ENCODE measurements at regions not wholly inside any gene's neighbourhood (a gene's known extent, or its start where the extent isn't known, plus 50 kb on each side); places are given as distances from the start of the nearest gene placed in this dataset.

DNA sequence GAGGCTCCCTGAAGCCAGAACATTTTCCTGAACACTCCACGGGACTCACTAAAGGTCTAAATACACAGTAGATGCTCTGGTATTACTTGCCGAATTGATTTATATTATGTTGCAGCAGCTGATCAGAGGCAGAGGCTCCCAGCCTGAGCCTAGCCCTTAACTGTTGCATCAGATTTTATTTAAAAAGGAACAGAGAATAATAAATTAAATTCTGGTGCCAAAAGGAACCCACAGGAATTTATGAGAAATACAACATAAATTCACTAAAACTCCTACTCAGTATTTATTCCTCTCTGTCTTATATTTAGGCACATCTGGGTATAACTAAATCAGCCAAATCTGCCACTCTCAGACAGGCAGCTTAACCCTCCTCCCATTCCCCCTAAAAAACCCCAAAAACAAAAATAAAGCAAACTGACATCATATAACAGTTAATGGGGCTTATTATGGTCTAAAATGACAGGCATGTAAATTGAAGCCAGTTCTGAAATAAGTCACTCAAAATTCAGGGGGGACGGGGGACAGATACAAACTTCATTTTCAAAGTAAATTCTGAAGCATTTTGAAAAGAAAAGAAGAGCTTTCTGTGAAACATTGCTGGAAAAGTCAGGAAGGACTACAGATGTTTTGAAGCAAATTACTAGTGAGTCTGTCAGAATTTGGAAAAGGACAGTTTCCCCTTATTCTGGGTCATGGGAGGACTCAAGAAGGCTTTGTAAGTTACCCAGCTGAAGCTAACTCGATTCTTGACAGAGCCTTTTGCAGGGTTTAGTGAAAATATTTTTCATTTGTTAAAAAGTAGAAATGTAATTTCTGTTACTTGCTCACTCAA, 53.8 kb upstream of the CORO2B start:
- Mint-ChIP-seq H3K4me3 (no peak overlapping the region), H3K27ac (no peak overlapping the region), H3K36me3 (ENCODE audit: low read depth) (no peaks in the 10 kb centered on the region), H3K4me1 (peaks cover 25% of the 10 kb centered on the region), H3K27me3 (peaks cover 36% of the 10 kb centered on the region), H3K9me3 (no peaks in the 10 kb centered on the region)
- no peak for DNase-seq
- intact Hi-C loops (cut with micrococcal nuclease): loop anchor here (5.0 to 10.0 kb wide), 2 partner anchors 130 to 218 kb away; no protein-coding TSS in a partner anchor

DNA sequence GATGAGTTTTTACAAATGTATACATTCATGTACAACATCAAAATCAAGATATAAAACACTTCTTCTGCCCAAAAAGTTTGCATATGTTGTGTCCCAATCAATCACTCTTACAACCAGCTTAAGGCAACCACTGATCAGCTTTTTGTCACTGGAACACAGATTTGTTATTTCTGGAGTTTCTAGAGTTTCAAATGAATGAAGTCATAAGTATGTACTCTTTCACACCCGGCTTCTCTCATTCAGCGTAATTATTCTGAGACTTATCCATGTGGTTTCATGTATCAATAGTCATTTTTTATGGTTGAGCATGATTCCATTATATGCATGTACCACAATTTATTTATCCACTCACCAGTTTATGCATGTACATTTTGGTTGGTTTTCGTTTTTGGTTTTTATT, 53.0 kb upstream of the CORO2B start:
- no peak overlapping the region for H3K4me3 Mint-ChIP-seq
- no peak overlapping the region for H3K27ac Mint-ChIP-seq
- no peaks in the 10 kb centered on the region for H3K36me3 Mint-ChIP-seq (ENCODE audit: low read depth)
- peaks cover 30% of the 10 kb centered on the region for H3K27me3 Mint-ChIP-seq
- H3K4me1 Mint-ChIP-seq: peaks cover 25% of the 10 kb centered on the region
- no peaks in the 10 kb centered on the region for H3K9me3 Mint-ChIP-seq
- intact Hi-C loops (cut with micrococcal nuclease): loop anchor here (5.0 to 10.0 kb wide), 2 partner anchors 131 to 219 kb away; no protein-coding TSS in a partner anchor
- no peak for DNase-seq

DNA sequence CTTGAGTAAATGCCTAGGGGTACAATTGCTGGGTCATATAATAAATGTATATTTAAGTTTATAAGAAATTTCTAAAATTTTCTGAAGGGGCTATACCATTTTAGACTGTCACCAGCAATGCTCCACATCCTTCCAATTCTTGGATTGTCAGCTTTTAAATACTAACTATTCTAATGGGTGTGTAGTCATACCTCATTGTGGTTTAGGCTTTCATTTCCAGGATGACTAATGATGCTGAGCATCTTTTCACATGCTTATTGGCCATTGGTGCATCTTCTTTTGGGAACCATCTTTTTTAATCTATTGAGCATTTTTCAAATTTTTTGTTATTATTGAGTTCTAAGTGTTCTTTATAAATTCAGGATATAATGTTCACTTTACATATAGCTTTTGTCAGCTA, 52.5 kb upstream of the CORO2B start:
- no peak overlapping the region for H3K4me3 Mint-ChIP-seq
- intact Hi-C loops (cut with micrococcal nuclease): loop anchor here (5.0 to 10.0 kb wide), 2 partner anchors 131 to 219 kb away; no protein-coding TSS in a partner anchor

DNA sequence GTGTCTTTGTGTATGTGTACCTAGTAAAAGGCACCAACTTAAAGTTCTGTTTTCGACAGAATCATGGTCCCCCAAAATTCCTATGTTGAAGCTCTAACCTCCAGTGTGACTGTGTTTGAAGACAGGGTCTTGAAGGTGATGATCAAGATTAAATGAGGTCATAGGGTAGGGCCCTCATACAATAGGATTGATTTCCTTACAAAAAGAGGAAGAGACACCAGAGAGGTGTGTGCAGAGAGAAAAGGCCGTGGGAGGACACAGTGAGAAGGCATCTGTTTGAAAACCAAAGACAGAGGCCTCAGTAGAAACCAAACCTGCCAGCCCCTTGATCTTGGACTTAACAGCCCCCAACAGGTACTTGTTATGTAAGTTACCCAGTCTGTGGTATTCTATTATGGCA, 52.0 kb upstream of the CORO2B start:
- intact Hi-C loops (cut with micrococcal nuclease): loop anchor here (5.0 to 10.0 kb wide), 2 partner anchors 132 to 219 kb away; no protein-coding TSS in a partner anchor
- peaks cover 25% of the 10 kb centered on the region for H3K4me1 Mint-ChIP-seq
- H3K9me3 Mint-ChIP-seq: no peaks in the 10 kb centered on the region
- H3K36me3 Mint-ChIP-seq (ENCODE audit: low read depth): peaks cover 3% of the 10 kb centered on the region
- no peak overlapping the region for H3K4me3 Mint-ChIP-seq
- peaks cover 22% of the 10 kb centered on the region for H3K27me3 Mint-ChIP-seq
- no peak overlapping the region for H3K27ac Mint-ChIP-seq
- no peak for DNase-seq

More for the DNA sequence above, 52.5 kb upstream of the CORO2B start:
- no peak for DNase-seq
- Mint-ChIP-seq H3K9me3 (no peaks in the 10 kb centered on the region), H3K36me3 (ENCODE audit: low read depth) (peaks cover under 1% of the 10 kb centered on the region), H3K4me1 (peaks cover 25% of the 10 kb centered on the region), H3K27me3 (peaks cover 27% of the 10 kb centered on the region), H3K27ac (no peak overlapping the region)

DNA sequence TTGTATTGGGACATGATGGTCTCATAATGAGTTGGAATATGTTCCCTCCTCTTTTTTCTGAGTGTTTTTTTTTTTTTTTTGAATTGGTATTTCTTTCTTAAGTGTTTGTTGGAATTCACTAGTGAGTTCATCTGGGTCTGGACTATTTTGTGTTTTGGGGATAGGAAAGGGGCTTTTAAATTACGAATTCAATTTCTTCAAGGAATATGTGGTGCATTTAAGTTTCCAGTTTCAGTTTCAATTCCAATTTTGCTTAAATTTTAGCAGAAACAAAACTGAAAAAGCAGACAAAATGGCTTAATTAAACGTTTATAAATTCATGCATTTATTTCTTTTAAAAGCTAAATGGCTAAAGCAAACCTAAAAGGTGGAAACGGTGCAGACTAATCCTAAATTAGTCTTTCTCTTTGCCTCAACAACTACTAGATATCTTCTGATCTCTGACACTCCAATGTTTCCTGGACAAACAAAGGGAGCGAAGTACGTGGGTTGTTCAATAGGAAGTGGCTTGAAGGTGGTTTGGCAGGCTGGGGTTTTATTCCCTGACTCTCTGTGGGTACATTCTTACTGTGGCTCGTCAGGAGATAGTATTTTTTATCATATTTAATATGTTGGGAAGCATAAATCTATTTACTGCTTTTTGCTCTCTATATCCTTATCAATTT, 50.0 kb upstream of the CORO2B start:
- peak; percentile 74 for DNase-seq
- intact Hi-C loops (cut with micrococcal nuclease): loop anchor here (5.0 to 10.0 kb wide), 2 partner anchors 134 to 221 kb away; no protein-coding TSS in a partner anchor
- peak overlapping the region; percentile 46 for H3K4me3 Mint-ChIP-seq
- H3K9me3 Mint-ChIP-seq: peaks cover 5% of the 10 kb centered on the region
- H3K4me1 Mint-ChIP-seq: peaks cover 25% of the 10 kb centered on the region
- peaks cover 5% of the 10 kb centered on the region for H3K36me3 Mint-ChIP-seq (ENCODE audit: low read depth)
- peaks cover 16% of the 10 kb centered on the region for H3K27me3 Mint-ChIP-seq
- no peak overlapping the region for H3K27ac Mint-ChIP-seq

Measured in activated CD4-positive, alpha-beta T cell treated with anti-CD3 and anti-CD28 coated beads, Interleukin-2, amount 10 ng/mL, durations not matched to agents 24 days and 14 days (primary cell).